GM12878 (cell line): ENCODE measurements at regions not wholly inside any gene's neighbourhood (a gene's known extent, or its start where the extent isn't known, plus 50 kb on each side); places are given as distances from the start of the nearest gene placed in this dataset.

ENCODE experiments used
- ATAC-seq: fragments of 200-7000 bp; cut with Tn5 transposase; 3 replicates; pipeline ENCODE4 v1.9.1; 2020; ENCODE audit warnings: mild to moderate bottlenecking, moderate library complexity
- BruUV-seq: library from RNA; stranded (reverse); fragments of 400-500 nt; replicated peaks from 2 replicates; lab custom pipeline; 2021; lab: Mats Ljungman, UMichigan
- CTCF ChIA-PET: fragments of 300-600 bp; sonication (Branson Sonifier 250); formaldehyde crosslinking; extraction: SDS; loops from one replicate; lab custom pipeline; 2021; ENCODE audit warnings: inconsistent platforms; lab: Yijun Ruan, JAX
- POLR2A ChIA-PET: fragments of 350-600 bp; formaldehyde crosslinking; extraction: SDS; loops from one replicate; lab custom pipeline; 2021; ENCODE audit warnings: inconsistent platforms; lab: Charles Lee
- RAD21 ChIA-PET: fragments of 300-600 bp; sonication (Branson Sonifier 250); formaldehyde crosslinking; loops from one replicate; lab custom pipeline; 2023; ENCODE audit warnings: antibody characterized with exemption; ENCODE audit not compliant: unreplicated experiment; lab: Charles Lee
- SMC1A ChIA-PET: fragments of 300-600 bp; sonication (Branson Sonifier 250); formaldehyde crosslinking; loops from one replicate; lab custom pipeline; 2023; ENCODE audit not compliant: unreplicated experiment, uncharacterized antibody; lab: Charles Lee
- DNase-seq: peaks from one replicate; pipeline ENCODE4 v3.0.0-alpha.2; 2011; ENCODE audit warnings: low read depth, low spot score
- FAIRE-seq: peaks from 3 replicates; lab custom pipeline; 2011; peaks lifted over from hg19 to GRCh38; lab: Jason Lieb, UNC
- H2AFZ ChIP-seq: 2 replicates; pipeline ENCODE4 v1.6.0; 2011; ENCODE audit warnings: low read depth, low read length, control low read depth; ENCODE audit not compliant: control insufficient read depth
- H3K27ac ChIP-seq: 2 replicates; pipeline ENCODE4 v1.5.1; 2011; ENCODE audit warnings: control low read depth; ENCODE audit not compliant: control insufficient read depth, insufficient read depth
- H3K27me3 ChIP-seq, 2 experiments: replicated peaks in 1 of 2; 2 replicates each; pipeline versions ENCODE4 v1.6.0 to v1.6.1; 2011; ENCODE audit warnings: low read length in 1 of 2; ENCODE audit not compliant: control insufficient read depth in 2 of 2, insufficient read depth in 2 of 2
- H3K36me3 ChIP-seq, 2 experiments: 2 replicates each; pipeline ENCODE4 v1.5.1; 2011; ENCODE audit warnings: low read length in 1 of 2; ENCODE audit not compliant: control insufficient read depth in 2 of 2, insufficient read depth in 2 of 2
- H3K4me1 ChIP-seq: 2 replicates; pipeline ENCODE4 v1.6.1; 2011; ENCODE audit warnings: mild to moderate bottlenecking, low read length, moderate library complexity, mixed read lengths; ENCODE audit not compliant: control insufficient read depth, insufficient read depth
- H3K4me2 ChIP-seq: 2 replicates; pipeline ENCODE4 v1.6.0; 2011; ENCODE audit warnings: control low read depth; ENCODE audit not compliant: control insufficient read depth, insufficient read depth
- H3K4me3 ChIP-seq: fragments of 200-600 bp; sonication (generic); 2 replicates; pipeline ENCODE4 v1.5.1; 2016
- H3K79me2 ChIP-seq: 2 replicates; pipeline ENCODE4 v1.6.0; 2011; ENCODE audit warnings: low read length; ENCODE audit not compliant: control insufficient read depth, insufficient read depth
- H3K9ac ChIP-seq: 2 replicates; pipeline ENCODE4 v1.8.0; 2011; ENCODE audit warnings: low read length, control low read depth, mixed read lengths; ENCODE audit not compliant: control insufficient read depth, insufficient read depth
- H3K9me3 ChIP-seq: replicated peaks from 3 replicates; pipeline ENCODE4 v1.5.1; 2011; ENCODE audit warnings: mild to moderate bottlenecking, low read length; ENCODE audit not compliant: control insufficient read depth, insufficient read depth
- H4K20me1 ChIP-seq: 2 replicates; pipeline ENCODE4 v1.6.0; 2011; ENCODE audit not compliant: control insufficient read depth, insufficient read depth
- BRCA1 ChIP-seq: IDR thresholded peaks from 2 replicates; pipeline ENCODE4 v1.6.1; 2011; ENCODE audit warnings: low read depth, low read length, improper control_type of control experiment
- CBFB ChIP-seq: IDR thresholded peaks from 2 replicates; pipeline ENCODE4 v1.6.1; 2016; ENCODE audit warnings: antibody characterized with exemption, low read depth
- CEBPB ChIP-seq, 2 experiments: fragments of 150-350 bp in 1 of 2; IDR thresholded peaks; 2 replicates each; pipeline ENCODE4 v1.6.1; 2012 to 2014; ENCODE audit warnings: low read depth in 2 of 2, low read length in 2 of 2, borderline replicate concordance in 1 of 2, inconsistent platforms in 1 of 2
- CHD2 ChIP-seq: IDR thresholded peaks from 2 replicates; pipeline ENCODE4 v1.6.1; 2011; ENCODE audit warnings: low read depth, low read length, improper control_type of control experiment, borderline replicate concordance
- EP300 ChIP-seq, 2 experiments: fragments of 150-350 bp in 1 of 2; IDR thresholded peaks; 2 replicates each; pipeline ENCODE4 v1.6.1; 2011 to 2012; ENCODE audit warnings: low read depth in 2 of 2, low read length in 2 of 2, borderline replicate concordance in 1 of 2, improper control_type of control experiment in 1 of 2, inconsistent platforms in 1 of 2; ENCODE audit not compliant: control insufficient read depth in 1 of 2
- FOS ChIP-seq: IDR thresholded peaks from 3 replicates; pipeline ENCODE4 v1.6.1; 2011; ENCODE audit warnings: borderline replicate concordance; ENCODE audit not compliant: insufficient read length; ENCODE audit errors: extremely low read depth
- IRF4 ChIP-seq: IDR thresholded peaks from 2 replicates; pipeline ENCODE4 v1.6.1; 2011; ENCODE audit warnings: low read depth, low read length
- NR2C1 ChIP-seq: fragments of 450-650 bp; IDR thresholded peaks from 2 replicates; pipeline ENCODE4 v1.6.1; 2017; ENCODE audit warnings: antibody characterized with exemption, mild to moderate bottlenecking, moderate library complexity
- NR2F1 ChIP-seq: fragments of 450-650 bp; conservative IDR thresholded peaks from 2 replicates; pipeline ENCODE4 v1.6.1; 2017; ENCODE audit warnings: mild to moderate bottlenecking
- ZNF24 ChIP-seq: fragments of 450-650 bp; IDR thresholded peaks from 2 replicates; pipeline ENCODE4 v1.6.1; 2017; ENCODE audit warnings: antibody characterized with exemption, mild to moderate bottlenecking
- WGBS: methylation state at CpG from one replicate; pipeline ENCODE4 v1.1.6; 2016; ENCODE audit warnings: low lambda C conversion rate; ENCODE audit not compliant: insufficient replicate concordance, insufficient coverage; ENCODE audit errors: missing lambda C conversion rate; 5-methylcytosine and 5-hydroxymethylcytosine counted together
- in situ Hi-C: fragments of 300-500 bp; cut with MboI; formaldehyde crosslinking; loops from 9 replicates; pipeline ENCODE4 v1.14.3; 2018; ENCODE audit warnings: mixed read lengths
- intact Hi-C: fragments of 100-400 bp; cut with micrococcal nuclease; formaldehyde crosslinking; loops from one replicate; pipeline ENCODE4 v1.14.2; 2022; ENCODE audit not compliant: unreplicated experiment
- TF ChIP-seq, protein P1 (sequence below): IDR thresholded peaks from 2 replicates; pipeline ENCODE4 v1.6.1; 2011; ENCODE audit warnings: low read depth, mild to moderate bottlenecking, low read length, moderate library complexity, borderline replicate concordance; ENCODE audit errors: extremely low read depth
- TF ChIP-seq, protein P2 (sequence below): IDR thresholded peaks from 2 replicates; pipeline ENCODE4 v1.6.1; 2011; ENCODE audit warnings: mild to moderate bottlenecking, low read depth, low read length, moderate library complexity; ENCODE audit not compliant: insufficient replicate concordance

DNA sequence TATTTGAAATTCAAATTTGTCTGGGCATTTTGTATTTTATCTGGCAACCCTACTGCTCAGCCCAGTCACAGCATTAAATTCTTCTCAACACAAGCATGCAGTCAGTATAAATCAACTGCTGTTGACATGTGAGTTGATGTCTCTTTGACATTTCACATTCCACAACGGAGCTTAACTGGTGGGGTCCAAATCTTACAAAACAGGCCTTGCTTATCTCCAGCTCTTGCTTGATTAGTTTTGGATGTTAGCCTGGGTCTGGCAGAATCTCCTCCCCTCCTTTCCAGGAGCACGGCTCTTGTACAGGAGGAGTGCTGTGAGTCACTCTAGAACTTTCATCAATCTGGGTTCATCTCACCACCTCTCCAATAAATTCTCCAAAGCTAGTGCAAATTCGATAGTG, 80.8 kb upstream of the PHACTR1 start:
- BruUV-seq = no TSS peak
- RAD21 ChIA-PET = interaction anchor here (1.2 to 3.2 kb wide), 2 partner anchors 28 to 695 kb away, joined by 3 to 18 read pairs; no protein-coding TSS in a partner anchor
- Histone ChIP-seq H3K4me3 (no peak overlapping the region), H3K36me3 (no peaks in the 10 kb centered on the region), H3K4me1 (no peaks in the 10 kb centered on the region), H3K9ac (no peak overlapping the region), H3K9me3 (no peaks in the 10 kb centered on the region; the same call in 1 of the 3 replicates), H3K27ac (no peak overlapping the region), H3K4me2 (no peak overlapping the region), H2AFZ (no peak overlapping the region), H4K20me1 (no peaks in the 10 kb centered on the region), H3K27me3 (no peaks in the 10 kb centered on the region), H3K79me2 (no peaks in the 10 kb centered on the region)
- TF ChIP-seq ZNF24 (no peak), BRCA1 (no peak), CHD2 (no peak), NR2C1 (no peak), CEBPB (IDR thresholded peaks at IDR 0.05; ENCODE audit: borderline replicate concordance in 1 of 2, low read depth in 2 of 2, low read length in 2 of 2) (no peak), IRF4 (no peak), FOS (no peak), EP300 (IDR thresholded peaks at IDR 0.05; ENCODE audit: borderline replicate concordance in 1 of 2, control insufficient read depth in 1 of 2, low read depth in 2 of 2, low read length in 2 of 2) (no peak), NR2F1 (no peak), CBFB (no peak)
- TF ChIP-seq, protein P1, sequence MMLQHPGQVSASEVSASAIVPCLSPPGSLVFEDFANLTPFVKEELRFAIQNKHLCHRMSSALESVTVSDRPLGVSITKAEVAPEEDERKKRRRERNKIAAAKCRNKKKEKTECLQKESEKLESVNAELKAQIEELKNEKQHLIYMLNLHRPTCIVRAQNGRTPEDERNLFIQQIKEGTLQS = no peak
- TF ChIP-seq, protein P2, sequence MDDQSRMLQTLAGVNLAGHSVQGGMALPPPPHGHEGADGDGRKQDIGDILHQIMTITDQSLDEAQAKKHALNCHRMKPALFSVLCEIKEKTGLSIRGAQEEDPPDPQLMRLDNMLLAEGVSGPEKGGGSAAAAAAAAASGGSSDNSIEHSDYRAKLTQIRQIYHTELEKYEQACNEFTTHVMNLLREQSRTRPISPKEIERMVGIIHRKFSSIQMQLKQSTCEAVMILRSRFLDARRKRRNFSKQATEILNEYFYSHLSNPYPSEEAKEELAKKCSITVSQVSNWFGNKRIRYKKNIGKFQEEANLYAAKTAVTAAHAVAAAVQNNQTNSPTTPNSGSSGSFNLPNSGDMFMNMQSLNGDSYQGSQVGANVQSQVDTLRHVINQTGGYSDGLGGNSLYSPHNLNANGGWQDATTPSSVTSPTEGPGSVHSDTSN = no peak
- SMC1A ChIA-PET = interaction anchor here (1.7 to 2.0 kb wide), 2 partner anchors 10 to 24 kb away, joined by 3 to 4 read pairs; no protein-coding TSS in a partner anchor
- ATAC-seq = no peak
- in situ Hi-C loops (no loop called here), intact Hi-C loops (no loop called here)
- 30% methylated on average over 3 of the region's 3 CpGs for WGBS
- CTCF ChIA-PET = interaction anchor here (0.9 to 2.2 kb wide), 4 partner anchors 26 to 132 kb away, joined by 3 to 9 read pairs (median 4); no protein-coding TSS in a partner anchor
- POLR2A ChIA-PET = interaction anchor here (1.5 kb wide), 1 partner anchor 28 kb away, joined by 4 read pairs; no protein-coding TSS in a partner anchor
- FAIRE-seq = no peak
- DNase-seq = no peak
